HFFc6 (cell line): ENCODE measurements at regions not wholly inside any gene's neighbourhood (a gene's known extent, or its start where the extent isn't known, plus 50 kb on each side); places are given as distances from the start of the nearest gene placed in this dataset.

Experiments
- DNase-seq: peaks from one replicate; pipeline ENCODE4 v3.0.0-alpha.2; 2018
- H3K27ac Mint-ChIP-seq: 2 replicates; pipeline ENCODE4 v1.8.0; 2020; ENCODE audit warnings: mild to moderate bottlenecking, mixed read lengths
- H3K27me3 Mint-ChIP-seq: 2 replicates; pipeline ENCODE4 v1.8.0; 2021; ENCODE audit warnings: mild to moderate bottlenecking, moderate library complexity, mixed read lengths; ENCODE audit not compliant: insufficient read depth
- H3K36me3 Mint-ChIP-seq: 2 replicates; pipeline ENCODE4 v1.8.0; 2021; ENCODE audit warnings: low read depth, mixed read lengths
- H3K4me1 Mint-ChIP-seq: 2 replicates; pipeline ENCODE4 v1.8.0; 2020; ENCODE audit warnings: low read depth, mixed read lengths
- H3K4me3 Mint-ChIP-seq: 2 replicates; pipeline ENCODE4 v1.8.0; 2020; ENCODE audit warnings: mild to moderate bottlenecking, moderate library complexity, mixed read lengths
- H3K9me3 Mint-ChIP-seq: 2 replicates; pipeline ENCODE4 v1.8.0; 2020; ENCODE audit warnings: mild to moderate bottlenecking, mixed read lengths
- CTCF ChIP-seq: fragments of 200-600 bp; sonication (generic); IDR thresholded peaks from 2 replicates; pipeline ENCODE4 v1.5.0; 2021; ENCODE audit warnings: antibody characterized with exemption, mild to moderate bottlenecking

GRCh38 chr5:6175172-6175854 lies 203.0 kb downstream of the MED10 start:
- Mint-ChIP-seq H3K9me3 (no peaks in the 10 kb centered on the region; the same call in 1 of the 2 replicates), H3K27me3 (0 out of 2 replicates have a peak, but pooled peaks cover 1% of the 10 kb centered on the region), H3K4me1 (no peaks in the 10 kb centered on the region), H3K36me3 (no peaks in the 10 kb centered on the region), H3K4me3 (no peak overlapping the region), H3K27ac (no peak overlapping the region)
- DNase-seq: no peak
- no peak for TF ChIP-seq CTCF

GRCh38 chr5:6169660-6170059 lies 208.7 kb downstream of the MED10 start:
- no peak overlapping the region for H3K27ac Mint-ChIP-seq
- H3K4me1 Mint-ChIP-seq: no peaks in the 10 kb centered on the region
- no peaks in the 10 kb centered on the region for H3K9me3 Mint-ChIP-seq
- TF ChIP-seq CTCF: no peak
- no peaks in the 10 kb centered on the region for H3K36me3 Mint-ChIP-seq
- peaks cover 6% of the 10 kb centered on the region; the same call in 1 of the 2 replicates for H3K27me3 Mint-ChIP-seq
- DNase-seq: no peak
- H3K4me3 Mint-ChIP-seq: no peak overlapping the region

- Mint-ChIP-seq H3K4me3 (no peak overlapping the region), H3K9me3 (no peaks in the 10 kb centered on the region), H3K4me1 (no peaks in the 10 kb centered on the region), H3K36me3 (no peaks in the 10 kb centered on the region), H3K27me3 (peaks cover 6% of the 10 kb centered on the region), H3K27ac (no peak overlapping the region)
- no peak for TF ChIP-seq CTCF
- DNase-seq: no peak
Observed at GRCh38 chr5:6166698-6167394, 211.5 kb downstream of the MED10 start.

- Mint-ChIP-seq H3K27me3 (peaks cover 6% of the 10 kb centered on the region), H3K4me3 (no peak overlapping the region), H3K4me1 (peaks cover 22% of the 10 kb centered on the region), H3K27ac (no peak overlapping the region), H3K36me3 (no peaks in the 10 kb centered on the region), H3K9me3 (no peaks in the 10 kb centered on the region)
- TF ChIP-seq CTCF: no peak
- DNase-seq: no peak
Observed at GRCh38 chr5:6163913-6164312, 214.4 kb downstream of the MED10 start.

- no peaks in the 10 kb centered on the region for H3K36me3 Mint-ChIP-seq
- peaks cover 6% of the 10 kb centered on the region for H3K27me3 Mint-ChIP-seq
- no peak for DNase-seq
- TF ChIP-seq CTCF: no peak
- H3K4me3 Mint-ChIP-seq: no peak overlapping the region
- peaks cover 30% of the 10 kb centered on the region for H3K4me1 Mint-ChIP-seq
- no peak overlapping the region for H3K27ac Mint-ChIP-seq
- H3K9me3 Mint-ChIP-seq: no peaks in the 10 kb centered on the region
Observed at GRCh38 chr5:6162175-6162574, 216.2 kb downstream of the MED10 start.
